ENCODE measurements at regions not wholly inside any gene's neighbourhood (a gene's known extent, or its start where the extent isn't known, plus 50 kb on each side); places are given as distances from the start of the nearest gene placed in this dataset.

DNA sequence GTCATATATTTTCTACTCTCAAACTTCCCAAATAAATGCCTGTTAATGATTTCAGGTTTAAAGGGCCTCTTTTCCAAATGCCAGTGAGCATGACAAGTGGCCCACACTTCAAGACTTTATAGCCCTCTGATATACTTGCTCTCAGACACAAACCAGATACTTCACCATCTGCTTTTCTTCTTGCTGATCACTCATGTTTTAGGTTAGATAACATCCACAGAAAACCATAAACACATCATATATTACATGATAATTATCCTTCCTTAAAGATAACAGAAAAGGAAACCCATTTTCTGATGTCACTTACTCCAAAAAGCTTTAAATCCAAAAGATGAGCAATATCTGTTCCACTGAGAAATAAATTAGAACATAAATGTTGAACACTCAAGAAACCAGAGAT lies 723.5 kb downstream of the LTN1 start:
- peaks cover 3% of the 10 kb centered on the region for H3K27me3 Mint-ChIP-seq (ENCODE audit: insufficient read depth)
- Histone ChIP-seq H3K9ac (ENCODE audit: extremely low read depth, low read length, poor library complexity, severe bottlenecking) (no peak overlapping the region), H3K4me3 (ENCODE audit: low read length) (no peak overlapping the region), H3K36me3 (ENCODE audit: control insufficient read depth, insufficient read depth, low read length) (no peaks in the 10 kb centered on the region), H3K27me3 (ENCODE audit: control insufficient read depth, insufficient read depth, low read length, poor library complexity, severe bottlenecking) (no peaks in the 10 kb centered on the region), H3K27ac (ENCODE audit: low read depth, low read length) (no peak overlapping the region), H3K9me3 (ENCODE audit: control insufficient read depth, low read length) (no peaks in the 10 kb centered on the region), H3K4me1 (ENCODE audit: control insufficient read depth, insufficient read depth, low read length) (no peaks in the 10 kb centered on the region)
- H3K4me3 Mint-ChIP-seq = no peak overlapping the region
- no peak for DNase-seq
- TF ChIP-seq CTCF (conservative IDR thresholded peaks at IDR 0.05) = no peak
- H3K4me1 Mint-ChIP-seq = no peaks in the 10 kb centered on the region
- no peak overlapping the region for H3K27ac Mint-ChIP-seq
- no peaks in the 10 kb centered on the region for H3K36me3 Mint-ChIP-seq (ENCODE audit: low read depth)
- H3K9me3 Mint-ChIP-seq = no peaks in the 10 kb centered on the region

- no peaks in the 10 kb centered on the region for H3K9me3 ChIP-seq (ENCODE audit: control insufficient read depth, low read length)
- no peaks in the 10 kb centered on the region for H3K36me3 Mint-ChIP-seq (ENCODE audit: low read depth)
- no peaks in the 10 kb centered on the region for H3K27me3 ChIP-seq (ENCODE audit: control insufficient read depth, insufficient read depth, low read length, poor library complexity, severe bottlenecking)
- no peak overlapping the region for H3K27ac ChIP-seq (ENCODE audit: low read depth, low read length)
- WGBS, 2 experiments (ENCODE audit: insufficient coverage in 1 of 2, insufficient read length in 1 of 2) = 98% methylated on average over 3 of the region's 4 CpGs; no CpG with 5 or more reads in 1 of the 2 experiments
- no peak for DNase-seq
- no peak overlapping the region for H3K4me3 ChIP-seq (ENCODE audit: low read length)
- no peak for TF ChIP-seq CTCF (conservative IDR thresholded peaks at IDR 0.05)
- H3K9me3 Mint-ChIP-seq = no peaks in the 10 kb centered on the region
- no peaks in the 10 kb centered on the region for H3K4me1 ChIP-seq (ENCODE audit: control insufficient read depth, insufficient read depth, low read length)
- H3K27me3 Mint-ChIP-seq (ENCODE audit: insufficient read depth) = peaks cover under 1% of the 10 kb centered on the region
- H3K4me3 Mint-ChIP-seq = no peak overlapping the region
- no peak overlapping the region for H3K27ac Mint-ChIP-seq
- no peaks in the 10 kb centered on the region for H3K4me1 Mint-ChIP-seq
- no peaks in the 10 kb centered on the region for H3K36me3 ChIP-seq (ENCODE audit: control insufficient read depth, insufficient read depth, low read length)
- H3K9ac ChIP-seq (ENCODE audit: extremely low read depth, low read length, poor library complexity, severe bottlenecking) = no peak overlapping the region
Observed at GRCh38 chr21:28268685-28269084, 724.0 kb downstream of the LTN1 start.

GRCh38 chr21:28267449-28267848 lies 725.2 kb downstream of the LTN1 start:
- H3K4me1 Mint-ChIP-seq = no peaks in the 10 kb centered on the region
- no peak for DNase-seq
- H3K9me3 Mint-ChIP-seq = no peaks in the 10 kb centered on the region
- no peaks in the 10 kb centered on the region for H3K27me3 Mint-ChIP-seq (ENCODE audit: insufficient read depth)
- Histone ChIP-seq H3K36me3 (ENCODE audit: control insufficient read depth, insufficient read depth, low read length) (no peaks in the 10 kb centered on the region), H3K4me1 (ENCODE audit: control insufficient read depth, insufficient read depth, low read length) (no peaks in the 10 kb centered on the region), H3K4me3 (ENCODE audit: low read length) (no peak overlapping the region), H3K27me3 (ENCODE audit: control insufficient read depth, insufficient read depth, low read length, poor library complexity, severe bottlenecking) (no peaks in the 10 kb centered on the region), H3K9ac (ENCODE audit: extremely low read depth, low read length, poor library complexity, severe bottlenecking) (no peak overlapping the region), H3K9me3 (ENCODE audit: control insufficient read depth, low read length) (no peaks in the 10 kb centered on the region), H3K27ac (ENCODE audit: low read depth, low read length) (no peak overlapping the region)
- no peak overlapping the region for H3K27ac Mint-ChIP-seq
- WGBS, 2 experiments (ENCODE audit: insufficient coverage in 1 of 2, insufficient read length in 1 of 2) = 99 to 100% methylated on average over 1 to 5 of the region's 6 CpGs
- H3K4me3 Mint-ChIP-seq = no peak overlapping the region
- no peaks in the 10 kb centered on the region for H3K36me3 Mint-ChIP-seq (ENCODE audit: low read depth)
- no peak for TF ChIP-seq CTCF (conservative IDR thresholded peaks at IDR 0.05)

Measured in endodermal cell (in vitro differentiated cells).